HL-60 (cell line): ENCODE measurements at regions not wholly inside any gene's neighbourhood (a gene's known extent, or its start where the extent isn't known, plus 50 kb on each side); places are given as distances from the start of the nearest gene placed in this dataset.

Experiments
- CTCF ChIP-seq: IDR thresholded peaks from one replicate; pipeline ENCODE4 v1.5.1; 2011; ENCODE audit warnings: low read length, control low read depth, inconsistent platforms; ENCODE audit not compliant: insufficient read depth
- POLR2AphosphoS5 ChIP-seq: IDR thresholded peaks from 2 replicates; pipeline ENCODE4 v1.6.1; 2012; ENCODE audit warnings: low read depth
- REST ChIP-seq: IDR thresholded peaks from 2 replicates; pipeline ENCODE4 v1.6.1; 2012; ENCODE audit warnings: low read depth; ENCODE audit not compliant: insufficient replicate concordance
- SPI1 ChIP-seq: IDR thresholded peaks from 2 replicates; pipeline ENCODE4 v1.6.1; 2012; ENCODE audit warnings: low read depth, mild to moderate bottlenecking, borderline replicate concordance

GRCh38 chr13:61916483-61916882, 500.8 kb upstream of the PCDH20 start:
- TF ChIP-seq CTCF (no peak), POLR2AphosphoS5 (no peak), SPI1 (no peak), REST (no peak)
